Sigmoid colon (tissue), 4 donors: ENCODE measurements at regions not wholly inside any gene's neighbourhood (a gene's known extent, or its start where the extent isn't known, plus 50 kb on each side); places are given as distances from the start of the nearest gene placed in this dataset.

Source experiments
- POLR2A ChIP-seq, 2 donors: fragments of 450-650 bp; IDR thresholded peaks; one replicate each; pipeline ENCODE4 v1.6.1; 2016; ENCODE audit warnings: antibody characterized with exemption in 2 of 2, mild to moderate bottlenecking in 2 of 2, moderate library complexity in 2 of 2
- POLR2AphosphoS5 ChIP-seq, 4 donors: sonication (generic); formaldehyde crosslinking; IDR thresholded peaks; one replicate each; pipeline ENCODE4 v1.6.1; 2017; ENCODE audit warnings: antibody characterized with exemption in 4 of 4
- TF ChIP-seq, protein P1 (sequence below), 4 experiments: fragments of 450-650 bp in 3 of 4; fragments of 200-600 bp in 1 of 4; IDR thresholded peaks; one replicate each; pipeline ENCODE4 v1.5.1; 2016 to 2019; ENCODE audit warnings: antibody characterized with exemption in 4 of 4, mild to moderate bottlenecking in 3 of 4, moderate library complexity in 2 of 4

DNA sequence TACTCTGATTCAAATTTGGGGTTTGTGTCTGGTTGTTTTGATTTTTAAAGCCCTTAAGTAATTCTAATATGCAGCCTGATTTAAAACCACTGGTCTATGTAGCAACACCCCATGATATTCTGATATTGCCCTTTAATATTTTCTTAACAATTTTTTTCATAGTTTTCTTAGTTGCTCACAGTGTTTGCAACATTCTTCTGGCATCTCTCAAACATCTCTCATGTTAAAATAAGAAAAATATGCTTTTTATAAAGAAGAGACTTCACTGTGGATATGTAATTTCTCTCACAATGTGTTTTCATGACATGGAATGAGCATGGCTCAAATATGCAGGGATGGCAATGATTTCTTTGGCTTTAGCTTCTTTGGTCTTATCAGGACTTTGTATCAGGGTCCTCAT, 183.7 kb downstream of the TAF11L14 start:
- TF ChIP-seq, protein P1, sequence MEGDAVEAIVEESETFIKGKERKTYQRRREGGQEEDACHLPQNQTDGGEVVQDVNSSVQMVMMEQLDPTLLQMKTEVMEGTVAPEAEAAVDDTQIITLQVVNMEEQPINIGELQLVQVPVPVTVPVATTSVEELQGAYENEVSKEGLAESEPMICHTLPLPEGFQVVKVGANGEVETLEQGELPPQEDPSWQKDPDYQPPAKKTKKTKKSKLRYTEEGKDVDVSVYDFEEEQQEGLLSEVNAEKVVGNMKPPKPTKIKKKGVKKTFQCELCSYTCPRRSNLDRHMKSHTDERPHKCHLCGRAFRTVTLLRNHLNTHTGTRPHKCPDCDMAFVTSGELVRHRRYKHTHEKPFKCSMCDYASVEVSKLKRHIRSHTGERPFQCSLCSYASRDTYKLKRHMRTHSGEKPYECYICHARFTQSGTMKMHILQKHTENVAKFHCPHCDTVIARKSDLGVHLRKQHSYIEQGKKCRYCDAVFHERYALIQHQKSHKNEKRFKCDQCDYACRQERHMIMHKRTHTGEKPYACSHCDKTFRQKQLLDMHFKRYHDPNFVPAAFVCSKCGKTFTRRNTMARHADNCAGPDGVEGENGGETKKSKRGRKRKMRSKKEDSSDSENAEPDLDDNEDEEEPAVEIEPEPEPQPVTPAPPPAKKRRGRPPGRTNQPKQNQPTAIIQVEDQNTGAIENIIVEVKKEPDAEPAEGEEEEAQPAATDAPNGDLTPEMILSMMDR (IDR thresholded peaks at IDR 0.05): no peak
- no peak for TF ChIP-seq POLR2A (IDR thresholded peaks at IDR 0.05)
- no peak for TF ChIP-seq POLR2AphosphoS5 (IDR thresholded peaks at IDR 0.05)
